ENCODE measurements at regions not wholly inside any gene's neighbourhood (a gene's known extent, or its start where the extent isn't known, plus 50 kb on each side); places are given as distances from the start of the nearest gene placed in this dataset.

- DNase-seq = no peak
Observed at GRCh38 chr18:29123706-29124530, 947.0 kb upstream of the CDH2 start.

- no peak for DNase-seq
Observed at GRCh38 chr18:29104671-29105070, 927.7 kb upstream of the CDH2 start.

GRCh38 chr18:29104227-29104626, 927.3 kb upstream of the CDH2 start:
- DNase-seq = no peak

- peak; percentile 15 for DNase-seq
Observed at GRCh38 chr18:29096079-29096770, 919.3 kb upstream of the CDH2 start.

- no peak for DNase-seq
Observed at GRCh38 chr18:29087616-29088246, 910.8 kb upstream of the CDH2 start.

GRCh38 chr18:29084120-29084519, 907.2 kb upstream of the CDH2 start:
- no peak for DNase-seq

- no peak for DNase-seq
Observed at GRCh38 chr18:29083545-29083944, 906.6 kb upstream of the CDH2 start.

GRCh38 chr18:29080946-29081345, 904.0 kb upstream of the CDH2 start:
- DNase-seq = no peak

- DNase-seq = no peak
Observed at GRCh38 chr18:29078273-29078672, 901.3 kb upstream of the CDH2 start.

- DNase-seq = no peak
Observed at GRCh38 chr18:29077344-29077743, 900.4 kb upstream of the CDH2 start.

GRCh38 chr18:29076645-29077044, 899.7 kb upstream of the CDH2 start:
- no peak for DNase-seq

- DNase-seq = no peak
Observed at GRCh38 chr18:29074147-29074546, 897.2 kb upstream of the CDH2 start.

- no peak for DNase-seq
Observed at GRCh38 chr18:29071869-29072268, 894.9 kb upstream of the CDH2 start.

- DNase-seq = no peak
Observed at GRCh38 chr18:29063346-29063745, 886.4 kb upstream of the CDH2 start.

GRCh38 chr18:29062921-29063320, 886.0 kb upstream of the CDH2 start:
- no peak for DNase-seq

- DNase-seq = no peak
Observed at GRCh38 chr18:29060349-29060748, 883.4 kb upstream of the CDH2 start.

- DNase-seq = no peak
Observed at GRCh38 chr18:29057703-29058102, 880.8 kb upstream of the CDH2 start.

- no peak for DNase-seq
Observed at GRCh38 chr18:29056800-29057199, 879.9 kb upstream of the CDH2 start.

GRCh38 chr18:29041976-29042375, 865.0 kb upstream of the CDH2 start:
- DNase-seq = no peak

- no peak for DNase-seq
Observed at GRCh38 chr18:29034113-29034856, 857.4 kb upstream of the CDH2 start.

- DNase-seq = no peak
Observed at GRCh38 chr18:29028560-29028959, 851.6 kb upstream of the CDH2 start.

GRCh38 chr18:29018976-29019375, 842.0 kb upstream of the CDH2 start:
- DNase-seq = no peak

GRCh38 chr18:29012883-29013465, 836.0 kb upstream of the CDH2 start:
- no peak for DNase-seq
